ENCODE measurements at regions not wholly inside any gene's neighbourhood (a gene's known extent, or its start where the extent isn't known, plus 50 kb on each side); places are given as distances from the start of the nearest gene placed in this dataset.
A peak's percentile ranks its signal among the peaks of the same experiment; 100 is the strongest.

DNA sequence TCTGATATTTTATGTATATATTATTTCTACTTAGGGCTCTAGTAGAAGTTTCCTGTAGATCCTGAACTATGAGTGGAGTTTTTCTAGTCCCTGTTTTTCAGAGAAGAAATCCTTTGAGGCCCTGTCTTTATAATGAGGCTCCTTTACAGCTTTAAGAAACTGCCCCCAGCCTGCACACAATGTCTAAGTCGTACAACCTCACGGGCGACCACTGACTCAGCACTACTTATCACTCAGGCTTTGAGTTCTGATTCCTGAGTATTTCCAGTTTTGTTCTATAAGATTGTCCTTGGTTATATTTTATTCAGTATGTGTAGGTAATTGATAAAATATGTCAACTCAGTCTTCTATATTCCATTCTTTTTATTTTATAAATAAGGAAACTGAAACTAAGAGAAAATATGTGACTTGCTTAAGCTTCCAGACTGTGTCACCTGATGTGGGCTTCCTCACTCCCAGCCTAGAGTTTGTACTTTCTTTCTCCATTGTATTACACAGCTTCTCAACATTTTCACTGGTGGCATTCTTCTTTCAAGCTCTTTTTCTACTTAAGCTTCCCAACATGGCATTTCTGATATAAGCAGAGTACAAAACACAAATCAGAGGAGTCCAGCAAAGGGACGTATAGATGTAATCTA, 167.0 kb downstream of the TBX18 start:
- H3K36me3 ChIP-seq (replicated peaks in 1 of 2; ENCODE audit: control insufficient read depth in 1 of 2, insufficient read depth in 2 of 2, low read length in 1 of 2) = no peaks in the 10 kb centered on the region
- 0 out of 2 replicates have a peak, but pooled peaks cover 3% of the 10 kb centered on the region for H3K9me2 ChIP-seq
- no peaks in the 10 kb centered on the region for H3F3A ChIP-seq (replicated peaks; ENCODE audit: insufficient read depth)
- no peaks in the 10 kb centered on the region for H3K4me1 ChIP-seq (ENCODE audit: control insufficient read depth in 1 of 2, insufficient read depth in 2 of 2, low read depth in 1 of 2, low read length in 1 of 2)
- H3K79me2 ChIP-seq (ENCODE audit: insufficient read depth) = no peaks in the 10 kb centered on the region
- CTCF ChIA-PET = no interaction called here
- no peak overlapping the region for H3K27ac ChIP-seq (ENCODE audit: low read depth in 2 of 2, low read length in 1 of 2)
- H2AFZ ChIP-seq (ENCODE audit: low read depth) = peak overlapping the region; percentile 73; the same call in 1 of the 2 replicates
- H3K27me3 ChIP-seq (ENCODE audit: insufficient read depth) = no peaks in the 10 kb centered on the region
- DNase-seq = no peak
- 77% methylated on average over 4 of the region's 4 CpGs for WGBS (ENCODE audit: low lambda C conversion rate)
- H3K9ac ChIP-seq = no peak overlapping the region
- no peaks in the 10 kb centered on the region for H4K20me1 ChIP-seq (ENCODE audit: insufficient read depth)
- TF ChIP-seq MXI1 (IDR thresholded peaks at IDR 0.05; ENCODE audit: low read depth, low read length) (no peak), RXRA (IDR thresholded peaks at IDR 0.05; ENCODE audit: borderline replicate concordance, low read depth) (no peak), TCF12 (IDR thresholded peaks at IDR 0.05) (no peak), ZBTB33 (IDR thresholded peaks at IDR 0.05; ENCODE audit: borderline replicate concordance, low read depth) (no peak), MAX (IDR thresholded peaks at IDR 0.05; ENCODE audit: low read depth) (no peak), TAF1 (IDR thresholded peaks at IDR 0.05; ENCODE audit: borderline replicate concordance, low read depth, low read length) (no peak), FOSL2 (IDR thresholded peaks at IDR 0.05; ENCODE audit: borderline replicate concordance, low read depth) (no peak), NRF1 (IDR thresholded peaks at IDR 0.05; ENCODE audit: low read depth, low read length) (no peak), GABPA (IDR thresholded peaks at IDR 0.05; ENCODE audit: low read depth) (no peak), GATA2 (CRISPR knock-in tag; IDR thresholded peaks at IDR 0.05) (no peak), SIN3A (IDR thresholded peaks at IDR 0.05; ENCODE audit: borderline replicate concordance, low read depth, low read length) (no peak), NFIC (IDR thresholded peaks at IDR 0.05; ENCODE audit: borderline replicate concordance) (no peak), RFX5 (IDR thresholded peaks at IDR 0.05; ENCODE audit: low read length) (no peak), JUND (IDR thresholded peaks at IDR 0.05) (no peak), TEAD4 (IDR thresholded peaks at IDR 0.05; ENCODE audit: borderline replicate concordance, insufficient read depth) (no peak), SMC3 (IDR thresholded peaks at IDR 0.05; ENCODE audit: low read depth, low read length) (no peak), EZH2phosphoT487 (IDR thresholded peaks at IDR 0.05; ENCODE audit: borderline replicate concordance, low read depth) (no peak)
- TF ChIP-seq, protein P1, sequence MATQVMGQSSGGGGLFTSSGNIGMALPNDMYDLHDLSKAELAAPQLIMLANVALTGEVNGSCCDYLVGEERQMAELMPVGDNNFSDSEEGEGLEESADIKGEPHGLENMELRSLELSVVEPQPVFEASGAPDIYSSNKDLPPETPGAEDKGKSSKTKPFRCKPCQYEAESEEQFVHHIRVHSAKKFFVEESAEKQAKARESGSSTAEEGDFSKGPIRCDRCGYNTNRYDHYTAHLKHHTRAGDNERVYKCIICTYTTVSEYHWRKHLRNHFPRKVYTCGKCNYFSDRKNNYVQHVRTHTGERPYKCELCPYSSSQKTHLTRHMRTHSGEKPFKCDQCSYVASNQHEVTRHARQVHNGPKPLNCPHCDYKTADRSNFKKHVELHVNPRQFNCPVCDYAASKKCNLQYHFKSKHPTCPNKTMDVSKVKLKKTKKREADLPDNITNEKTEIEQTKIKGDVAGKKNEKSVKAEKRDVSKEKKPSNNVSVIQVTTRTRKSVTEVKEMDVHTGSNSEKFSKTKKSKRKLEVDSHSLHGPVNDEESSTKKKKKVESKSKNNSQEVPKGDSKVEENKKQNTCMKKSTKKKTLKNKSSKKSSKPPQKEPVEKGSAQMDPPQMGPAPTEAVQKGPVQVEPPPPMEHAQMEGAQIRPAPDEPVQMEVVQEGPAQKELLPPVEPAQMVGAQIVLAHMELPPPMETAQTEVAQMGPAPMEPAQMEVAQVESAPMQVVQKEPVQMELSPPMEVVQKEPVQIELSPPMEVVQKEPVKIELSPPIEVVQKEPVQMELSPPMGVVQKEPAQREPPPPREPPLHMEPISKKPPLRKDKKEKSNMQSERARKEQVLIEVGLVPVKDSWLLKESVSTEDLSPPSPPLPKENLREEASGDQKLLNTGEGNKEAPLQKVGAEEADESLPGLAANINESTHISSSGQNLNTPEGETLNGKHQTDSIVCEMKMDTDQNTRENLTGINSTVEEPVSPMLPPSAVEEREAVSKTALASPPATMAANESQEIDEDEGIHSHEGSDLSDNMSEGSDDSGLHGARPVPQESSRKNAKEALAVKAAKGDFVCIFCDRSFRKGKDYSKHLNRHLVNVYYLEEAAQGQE (IDR thresholded peaks at IDR 0.05; ENCODE audit: low read depth, low read length) = no peak
- TF ChIP-seq, protein P2, sequence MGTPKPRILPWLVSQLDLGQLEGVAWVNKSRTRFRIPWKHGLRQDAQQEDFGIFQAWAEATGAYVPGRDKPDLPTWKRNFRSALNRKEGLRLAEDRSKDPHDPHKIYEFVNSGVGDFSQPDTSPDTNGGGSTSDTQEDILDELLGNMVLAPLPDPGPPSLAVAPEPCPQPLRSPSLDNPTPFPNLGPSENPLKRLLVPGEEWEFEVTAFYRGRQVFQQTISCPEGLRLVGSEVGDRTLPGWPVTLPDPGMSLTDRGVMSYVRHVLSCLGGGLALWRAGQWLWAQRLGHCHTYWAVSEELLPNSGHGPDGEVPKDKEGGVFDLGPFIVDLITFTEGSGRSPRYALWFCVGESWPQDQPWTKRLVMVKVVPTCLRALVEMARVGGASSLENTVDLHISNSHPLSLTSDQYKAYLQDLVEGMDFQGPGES (IDR thresholded peaks at IDR 0.05; ENCODE audit: low read depth, low read length) = no peak
- TF ChIP-seq, protein P3, sequence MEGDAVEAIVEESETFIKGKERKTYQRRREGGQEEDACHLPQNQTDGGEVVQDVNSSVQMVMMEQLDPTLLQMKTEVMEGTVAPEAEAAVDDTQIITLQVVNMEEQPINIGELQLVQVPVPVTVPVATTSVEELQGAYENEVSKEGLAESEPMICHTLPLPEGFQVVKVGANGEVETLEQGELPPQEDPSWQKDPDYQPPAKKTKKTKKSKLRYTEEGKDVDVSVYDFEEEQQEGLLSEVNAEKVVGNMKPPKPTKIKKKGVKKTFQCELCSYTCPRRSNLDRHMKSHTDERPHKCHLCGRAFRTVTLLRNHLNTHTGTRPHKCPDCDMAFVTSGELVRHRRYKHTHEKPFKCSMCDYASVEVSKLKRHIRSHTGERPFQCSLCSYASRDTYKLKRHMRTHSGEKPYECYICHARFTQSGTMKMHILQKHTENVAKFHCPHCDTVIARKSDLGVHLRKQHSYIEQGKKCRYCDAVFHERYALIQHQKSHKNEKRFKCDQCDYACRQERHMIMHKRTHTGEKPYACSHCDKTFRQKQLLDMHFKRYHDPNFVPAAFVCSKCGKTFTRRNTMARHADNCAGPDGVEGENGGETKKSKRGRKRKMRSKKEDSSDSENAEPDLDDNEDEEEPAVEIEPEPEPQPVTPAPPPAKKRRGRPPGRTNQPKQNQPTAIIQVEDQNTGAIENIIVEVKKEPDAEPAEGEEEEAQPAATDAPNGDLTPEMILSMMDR (IDR thresholded peaks at IDR 0.05) = no peak
- no peak overlapping the region for H3K4me2 ChIP-seq
- H3K4me3 ChIP-seq (ENCODE audit: low read depth in 2 of 2, low read length in 1 of 2) = no peak overlapping the region
- H3K9me3 ChIP-seq = no peaks in the 10 kb centered on the region
- POLR2A ChIA-PET = no interaction called here
